Osteocyte (in vitro differentiated cells): ENCODE measurements at regions not wholly inside any gene's neighbourhood (a gene's known extent, or its start where the extent isn't known, plus 50 kb on each side); places are given as distances from the start of the nearest gene placed in this dataset.

ENCODE experiments used
- DNase-seq: peaks from one replicate; pipeline ENCODE4 v3.0.0; 2021; ENCODE audit warnings: mixed read lengths; ENCODE audit not compliant: unreplicated experiment; ENCODE audit errors: extremely low spot score
- H3K27ac Mint-ChIP-seq: one replicate; pipeline ENCODE4 v1.8.0; 2021; ENCODE audit warnings: mild to moderate bottlenecking, mixed read lengths; ENCODE audit not compliant: unreplicated experiment
- H3K27me3 Mint-ChIP-seq: one replicate; pipeline ENCODE4 v1.8.0; 2021; ENCODE audit warnings: mixed read lengths; ENCODE audit not compliant: unreplicated experiment
- H3K36me3 Mint-ChIP-seq: one replicate; pipeline ENCODE4 v1.8.0; 2021; ENCODE audit warnings: mixed read lengths; ENCODE audit not compliant: unreplicated experiment
- H3K4me1 Mint-ChIP-seq: one replicate; pipeline ENCODE4 v1.8.0; 2021; ENCODE audit warnings: mixed read lengths; ENCODE audit not compliant: unreplicated experiment
- H3K4me3 Mint-ChIP-seq: one replicate; pipeline ENCODE4 v1.8.0; 2021; ENCODE audit warnings: mild to moderate bottlenecking, moderate library complexity, mixed read lengths; ENCODE audit not compliant: unreplicated experiment
- H3K9me3 Mint-ChIP-seq: one replicate; pipeline ENCODE4 v1.8.0; 2021; ENCODE audit warnings: mixed read lengths; ENCODE audit not compliant: unreplicated experiment
- CTCF ChIP-seq: fragments of 200-600 bp; sonication (generic); IDR thresholded peaks from 2 replicates; pipeline ENCODE4 v1.5.0; 2021; ENCODE audit warnings: antibody characterized with exemption, mild to moderate bottlenecking, moderate library complexity

GRCh38 chr10:128221117-128221516, 94.9 kb upstream of the MKI67 start:
- no peak for DNase-seq
- no peak overlapping the region for H3K4me3 Mint-ChIP-seq
- no peaks in the 10 kb centered on the region for H3K4me1 Mint-ChIP-seq
- H3K9me3 Mint-ChIP-seq: no peaks in the 10 kb centered on the region
- no peaks in the 10 kb centered on the region for H3K36me3 Mint-ChIP-seq
- TF ChIP-seq CTCF: no peak
- no peaks in the 10 kb centered on the region for H3K27me3 Mint-ChIP-seq
- no peak overlapping the region for H3K27ac Mint-ChIP-seq

GRCh38 chr10:128221807-128222206, 95.6 kb upstream of the MKI67 start:
- no peak for TF ChIP-seq CTCF
- DNase-seq: no peak
- Mint-ChIP-seq H3K9me3 (peaks cover 4% of the 10 kb centered on the region), H3K4me1 (no peaks in the 10 kb centered on the region), H3K36me3 (no peaks in the 10 kb centered on the region), H3K4me3 (no peak overlapping the region), H3K27me3 (no peaks in the 10 kb centered on the region), H3K27ac (no peak overlapping the region)

GRCh38 chr10:128222332-128222849, 96.2 kb upstream of the MKI67 start:
- TF ChIP-seq CTCF: no peak
- H3K27ac Mint-ChIP-seq: no peak overlapping the region
- no peak overlapping the region for H3K4me3 Mint-ChIP-seq
- peaks cover 6% of the 10 kb centered on the region for H3K9me3 Mint-ChIP-seq
- no peaks in the 10 kb centered on the region for H3K27me3 Mint-ChIP-seq
- H3K36me3 Mint-ChIP-seq: no peaks in the 10 kb centered on the region
- no peaks in the 10 kb centered on the region for H3K4me1 Mint-ChIP-seq
- DNase-seq: no peak

- no peak for TF ChIP-seq CTCF
- Mint-ChIP-seq H3K36me3 (no peaks in the 10 kb centered on the region), H3K9me3 (peaks cover 10% of the 10 kb centered on the region), H3K4me1 (no peaks in the 10 kb centered on the region), H3K27ac (no peak overlapping the region), H3K27me3 (no peaks in the 10 kb centered on the region), H3K4me3 (no peak overlapping the region)
- DNase-seq: no peak
These were observed 104.2 kb upstream of the MKI67 start for GRCh38 chr10:128230401-128230800.

- no peak for TF ChIP-seq CTCF
- Mint-ChIP-seq H3K4me1 (no peaks in the 10 kb centered on the region), H3K27me3 (no peaks in the 10 kb centered on the region), H3K9me3 (no peaks in the 10 kb centered on the region), H3K36me3 (no peaks in the 10 kb centered on the region), H3K4me3 (no peak overlapping the region), H3K27ac (no peak overlapping the region)
- peak; percentile 17 for DNase-seq
These were observed 107.2 kb upstream of the MKI67 start for GRCh38 chr10:128233422-128233821.
